Activated CD8-positive, alpha-beta T cell treated with anti-CD3 and anti-CD28 coated beads for 36 hours (primary cell): ENCODE measurements at regions not wholly inside any gene's neighbourhood (a gene's known extent, or its start where the extent isn't known, plus 50 kb on each side); places are given as distances from the start of the nearest gene placed in this dataset.

Source experiments
- ATAC-seq: fragments of 200-7000 bp; cut with Tn5 transposase; one replicate; pipeline ENCODE4 v1.10.0; 2021; ENCODE audit warnings: mild to moderate bottlenecking, moderate library complexity
- CTCF ChIA-PET: fragments of 350-600 bp; sonication (Branson Sonifier 250); formaldehyde crosslinking; loops from one replicate; lab custom pipeline; 2021; ENCODE audit warnings: antibody characterized with exemption; lab: Charles Lee
- POLR2A ChIA-PET: fragments of 350-600 bp; sonication (Branson Sonifier 250); formaldehyde crosslinking; loops from one replicate; lab custom pipeline; 2021; ENCODE audit warnings: antibody characterized with exemption; lab: Charles Lee
- DNase-seq: peaks from one replicate; pipeline ENCODE4 v3.0.0-alpha.2; 2020
- H3K27ac Mint-ChIP-seq: one replicate; pipeline ENCODE4 v1.8.0; 2021; ENCODE audit warnings: mild to moderate bottlenecking, mixed read lengths
- H3K27me3 Mint-ChIP-seq: one replicate; pipeline ENCODE4 v1.8.0; 2021; ENCODE audit warnings: mixed read lengths
- H3K36me3 Mint-ChIP-seq: one replicate; pipeline ENCODE4 v1.8.0; 2021; ENCODE audit warnings: low read depth, mixed read lengths
- H3K4me1 Mint-ChIP-seq: one replicate; pipeline ENCODE4 v1.8.0; 2021; ENCODE audit warnings: low read depth, mixed read lengths
- H3K4me3 Mint-ChIP-seq: one replicate; pipeline ENCODE4 v1.8.0; 2021; ENCODE audit warnings: mild to moderate bottlenecking, moderate library complexity, mixed read lengths
- H3K9me3 Mint-ChIP-seq: one replicate; pipeline ENCODE4 v1.8.0; 2021; ENCODE audit warnings: mixed read lengths
- intact Hi-C: fragments of 100-400 bp; cut with micrococcal nuclease; formaldehyde crosslinking; loops from one replicate; pipeline ENCODE4 v1.10.0; 2022
- TF ChIP-seq, protein P1 (sequence below): fragments of 200-600 bp; IDR thresholded peaks from one replicate; pipeline ENCODE4 v1.8.0; 2022; ENCODE audit warnings: antibody characterized with exemption, mild to moderate bottlenecking

DNA sequence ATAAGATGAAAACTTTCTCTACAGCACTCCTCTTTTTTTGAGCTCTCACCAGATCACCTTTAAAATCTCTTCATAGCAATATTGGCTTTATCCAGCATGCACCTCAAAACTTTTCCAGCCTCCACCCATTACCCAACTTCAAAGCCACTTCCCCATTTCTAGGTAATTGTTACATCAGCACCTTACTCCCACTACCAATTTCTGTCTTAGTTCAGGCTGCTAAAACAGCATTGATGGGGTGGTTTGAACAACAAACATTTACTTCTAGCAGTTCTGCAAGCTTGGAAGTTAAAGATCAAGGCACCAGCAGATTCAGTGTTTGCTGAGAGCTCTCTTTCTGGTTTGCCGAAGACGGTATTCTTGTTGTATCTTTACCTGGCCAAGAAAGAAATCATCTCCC, 114.0 kb upstream of the SLC39A10 start:
- CTCF ChIA-PET, result interaction anchor here (0.6 to 1.6 kb wide), 2 partner anchors 9 to 33 kb away, joined by 4 read pairs; no protein-coding TSS in a partner anchor
- no peak for ATAC-seq

DNA sequence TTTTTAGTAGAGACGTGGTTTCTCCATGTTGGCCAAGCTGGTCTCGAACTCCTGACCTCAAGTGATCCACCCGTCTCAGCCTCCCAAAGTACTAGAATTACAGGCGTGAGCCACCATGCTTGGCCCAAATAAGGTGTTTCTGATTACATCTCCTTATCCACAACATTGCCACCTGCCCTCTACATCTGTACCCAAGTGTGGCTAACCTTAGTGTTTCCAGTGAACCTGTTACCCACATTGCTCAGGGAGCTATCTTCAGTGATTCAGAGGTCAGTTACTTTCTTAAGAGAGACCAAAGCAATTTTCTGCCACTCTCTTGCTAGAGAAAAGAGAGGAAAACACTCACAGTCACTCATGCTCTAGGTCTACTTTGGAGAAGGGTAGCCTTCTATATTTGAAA, 115.0 kb upstream of the SLC39A10 start:
- Mint-ChIP-seq H3K4me1 (peaks cover 53% of the 10 kb centered on the region), H3K36me3 (peaks cover 23% of the 10 kb centered on the region), H3K27me3 (no peaks in the 10 kb centered on the region), H3K27ac (peak overlapping the region; percentile 52), H3K9me3 (peaks cover 20% of the 10 kb centered on the region), H3K4me3 (no peak overlapping the region)
- peak; percentile 28 for ATAC-seq
- TF ChIP-seq, protein P1, sequence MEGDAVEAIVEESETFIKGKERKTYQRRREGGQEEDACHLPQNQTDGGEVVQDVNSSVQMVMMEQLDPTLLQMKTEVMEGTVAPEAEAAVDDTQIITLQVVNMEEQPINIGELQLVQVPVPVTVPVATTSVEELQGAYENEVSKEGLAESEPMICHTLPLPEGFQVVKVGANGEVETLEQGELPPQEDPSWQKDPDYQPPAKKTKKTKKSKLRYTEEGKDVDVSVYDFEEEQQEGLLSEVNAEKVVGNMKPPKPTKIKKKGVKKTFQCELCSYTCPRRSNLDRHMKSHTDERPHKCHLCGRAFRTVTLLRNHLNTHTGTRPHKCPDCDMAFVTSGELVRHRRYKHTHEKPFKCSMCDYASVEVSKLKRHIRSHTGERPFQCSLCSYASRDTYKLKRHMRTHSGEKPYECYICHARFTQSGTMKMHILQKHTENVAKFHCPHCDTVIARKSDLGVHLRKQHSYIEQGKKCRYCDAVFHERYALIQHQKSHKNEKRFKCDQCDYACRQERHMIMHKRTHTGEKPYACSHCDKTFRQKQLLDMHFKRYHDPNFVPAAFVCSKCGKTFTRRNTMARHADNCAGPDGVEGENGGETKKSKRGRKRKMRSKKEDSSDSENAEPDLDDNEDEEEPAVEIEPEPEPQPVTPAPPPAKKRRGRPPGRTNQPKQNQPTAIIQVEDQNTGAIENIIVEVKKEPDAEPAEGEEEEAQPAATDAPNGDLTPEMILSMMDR, result no peak
- intact Hi-C loops, result no loop called here
- CTCF ChIA-PET, result interaction anchor here (0.8 to 1.6 kb wide), 2 partner anchors 8 to 9 kb away, joined by 4 read pairs; no protein-coding TSS in a partner anchor
- DNase-seq, result no peak
- POLR2A ChIA-PET, result interaction anchor here (0.5 to 3.6 kb wide), 6 partner anchors 7 to 116 kb away, joined by 3 to 25 read pairs (median 3); no protein-coding TSS in a partner anchor

More for the DNA sequence above, 114.0 kb upstream of the SLC39A10 start:
- POLR2A ChIA-PET, result interaction anchor here (0.6 to 3.6 kb wide), 9 partner anchors 8 to 117 kb away, joined by 3 to 30 read pairs (median 3); partner anchors contain the start of gene SLC39A10
- peak overlapping the region; percentile 2 for H3K4me3 Mint-ChIP-seq
- peaks cover 20% of the 10 kb centered on the region for H3K9me3 Mint-ChIP-seq
- no peak for DNase-seq
- peak overlapping the region; percentile 87 for H3K27ac Mint-ChIP-seq
- no peaks in the 10 kb centered on the region for H3K27me3 Mint-ChIP-seq
- peaks cover 43% of the 10 kb centered on the region for H3K4me1 Mint-ChIP-seq
- peaks cover 24% of the 10 kb centered on the region for H3K36me3 Mint-ChIP-seq
- TF ChIP-seq, protein P1, result no peak
- intact Hi-C loops, result no loop called here

DNA sequence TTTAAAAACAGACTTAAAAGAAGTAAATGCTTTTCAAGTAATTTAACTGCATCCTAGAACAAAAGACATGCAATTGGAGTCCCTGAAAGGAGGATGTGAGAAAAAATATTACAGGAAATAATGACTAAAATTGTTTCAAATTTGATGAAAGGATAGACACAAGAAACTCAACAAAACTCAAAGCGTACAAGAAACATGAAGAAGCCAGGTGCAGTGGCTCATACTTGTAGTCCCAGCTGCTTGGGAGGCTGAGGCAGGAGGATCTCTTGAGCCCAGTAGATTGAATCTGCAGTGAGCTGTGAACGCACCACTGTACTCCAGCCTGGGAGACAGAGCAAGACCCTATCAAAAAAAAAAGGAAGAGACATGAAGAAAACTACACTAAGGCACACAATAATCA, 118.1 kb upstream of the SLC39A10 start:
- Mint-ChIP-seq H3K27me3 (no peaks in the 10 kb centered on the region), H3K27ac (peak overlapping the region; percentile 79), H3K9me3 (peaks cover 16% of the 10 kb centered on the region), H3K4me3 (no peak overlapping the region), H3K36me3 (peaks cover 24% of the 10 kb centered on the region), H3K4me1 (peaks cover 75% of the 10 kb centered on the region)
- CTCF ChIA-PET, result interaction anchor here (0.9 to 1.6 kb wide), 3 partner anchors 9 to 121 kb away, joined by 3 to 4 read pairs (median 3); no protein-coding TSS in a partner anchor
- intact Hi-C loops, result no loop called here
- DNase-seq (no peak), ATAC-seq (no peak)
- TF ChIP-seq, protein P1, result no peak
- POLR2A ChIA-PET, result interaction anchor here (0.9 to 1.6 kb wide), 2 partner anchors 24 to 117 kb away, joined by 3 to 5 read pairs; no protein-coding TSS in a partner anchor

DNA sequence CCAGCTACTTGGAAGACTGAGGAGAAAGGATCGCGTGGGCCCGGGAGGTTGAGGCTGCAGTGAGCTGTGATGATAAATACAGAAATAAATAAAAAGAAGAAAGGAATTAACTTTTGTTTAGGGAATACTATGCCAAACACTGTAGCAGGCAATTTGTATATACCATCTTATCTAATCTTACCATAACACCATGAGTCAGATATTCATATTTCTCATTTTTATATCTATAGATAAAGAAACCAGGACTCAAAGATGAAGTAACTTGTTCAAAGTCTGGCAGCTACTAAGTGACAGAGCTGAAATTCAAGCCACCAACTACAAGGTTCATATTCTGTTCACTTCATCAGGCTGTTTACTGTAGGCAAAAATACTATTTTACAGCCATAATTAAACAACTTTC, 119.2 kb upstream of the SLC39A10 start:
- Mint-ChIP-seq H3K27me3 (no peaks in the 10 kb centered on the region), H3K4me3 (no peak overlapping the region), H3K4me1 (peaks cover 71% of the 10 kb centered on the region), H3K9me3 (peaks cover 14% of the 10 kb centered on the region), H3K36me3 (peaks cover 19% of the 10 kb centered on the region), H3K27ac (no peak overlapping the region)
- intact Hi-C loops, result loop anchor here (2.0 kb wide), 1 partner anchor 121 kb away; no protein-coding TSS in a partner anchor
- ATAC-seq, result no peak
- TF ChIP-seq, protein P1, result no peak
- DNase-seq, result no peak
- CTCF ChIA-PET, result interaction anchor here (0.9 to 1.8 kb wide), 6 partner anchors 10 to 123 kb away, joined by 3 to 9 read pairs (median 3); no protein-coding TSS in a partner anchor
- POLR2A ChIA-PET, result interaction anchor here (0.9 kb wide), 1 partner anchor 24 kb away, joined by 4 read pairs; no protein-coding TSS in a partner anchor

DNA sequence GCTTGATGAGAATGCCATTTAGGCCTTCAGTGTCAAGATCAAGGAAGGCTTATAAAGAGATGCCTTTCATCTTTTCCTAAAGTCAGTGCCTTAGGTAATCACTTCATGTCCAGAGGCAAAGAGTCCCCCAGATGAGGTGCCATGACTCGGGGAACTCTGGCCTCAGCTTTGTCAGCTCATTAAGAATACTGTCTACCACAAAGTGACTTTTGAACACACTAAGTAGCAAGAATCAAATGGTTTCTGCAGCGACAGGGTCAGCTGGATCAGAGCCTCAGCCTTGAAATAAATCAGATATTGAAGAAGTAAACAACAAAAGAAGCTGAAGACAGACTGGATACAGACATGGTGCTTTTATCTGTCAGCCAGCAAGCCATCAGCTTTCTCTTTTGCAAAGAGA, 120.1 kb upstream of the SLC39A10 start:
- POLR2A ChIA-PET, result interaction anchor here (1.5 to 5.5 kb wide), 3 partner anchors 7 to 122 kb away, joined by 3 to 64 read pairs (median 25); partner anchors contain the start of gene SLC39A10
- peaks cover 14% of the 10 kb centered on the region for H3K36me3 Mint-ChIP-seq
- H3K27ac Mint-ChIP-seq, result peak overlapping the region; percentile 95
- peaks cover 8% of the 10 kb centered on the region for H3K9me3 Mint-ChIP-seq
- ATAC-seq (no peak), DNase-seq (no peak)
- H3K27me3 Mint-ChIP-seq, result no peaks in the 10 kb centered on the region
- peak overlapping the region; percentile 7 for H3K4me3 Mint-ChIP-seq
- intact Hi-C loops, result loop anchor here (1.0 to 2.0 kb wide), 2 partner anchors 23 to 122 kb away; no protein-coding TSS in a partner anchor
- TF ChIP-seq, protein P1, result no peak
- H3K4me1 Mint-ChIP-seq, result peaks cover 73% of the 10 kb centered on the region
- CTCF ChIA-PET, result interaction anchor here (0.9 to 1.8 kb wide), 7 partner anchors 16 to 175 kb away, joined by 3 to 9 read pairs (median 3); no protein-coding TSS in a partner anchor
